ENCODE measurements at regions not wholly inside any gene's neighbourhood (a gene's known extent, or its start where the extent isn't known, plus 50 kb on each side); places are given as distances from the start of the nearest gene placed in this dataset.

GRCh38 chr9:99347568-99347967, 125.5 kb downstream of the SEC61B start:
- no peak for DNase-seq
- Histone ChIP-seq H3K27me3 (ENCODE audit: control insufficient read depth, insufficient read depth, low read length) (no peaks in the 10 kb centered on the region), H3K36me3 (replicated peaks; ENCODE audit: control insufficient read depth, insufficient read depth, low read length) (no peaks in the 10 kb centered on the region), H3K4me3 (ENCODE audit: insufficient read depth, low read depth, low read length) (no peak overlapping the region)

- DNase-seq, result no peak
- Histone ChIP-seq H3K27me3 (ENCODE audit: control insufficient read depth, insufficient read depth, low read length) (no peaks in the 10 kb centered on the region), H3K36me3 (replicated peaks; ENCODE audit: control insufficient read depth, insufficient read depth, low read length) (no peaks in the 10 kb centered on the region), H3K4me3 (ENCODE audit: insufficient read depth, low read depth, low read length) (no peak overlapping the region)
Measured at GRCh38 chr9:99348289-99348688, 126.2 kb downstream of the SEC61B start.

- H3K4me3 ChIP-seq (ENCODE audit: insufficient read depth, low read depth, low read length), result no peak overlapping the region
- H3K36me3 ChIP-seq (replicated peaks; ENCODE audit: control insufficient read depth, insufficient read depth, low read length), result no peaks in the 10 kb centered on the region
- DNase-seq, result no peak
- H3K27me3 ChIP-seq (ENCODE audit: control insufficient read depth, insufficient read depth, low read length), result no peaks in the 10 kb centered on the region
Measured at GRCh38 chr9:99349870-99350269, 127.8 kb downstream of the SEC61B start.

GRCh38 chr9:99350461-99350860, 128.4 kb downstream of the SEC61B start:
- no peak for DNase-seq
- Histone ChIP-seq H3K36me3 (replicated peaks; ENCODE audit: control insufficient read depth, insufficient read depth, low read length) (no peaks in the 10 kb centered on the region), H3K4me3 (ENCODE audit: insufficient read depth, low read depth, low read length) (no peak overlapping the region), H3K27me3 (ENCODE audit: control insufficient read depth, insufficient read depth, low read length) (no peaks in the 10 kb centered on the region)

GRCh38 chr9:99351647-99352046, 129.6 kb downstream of the SEC61B start:
- no peaks in the 10 kb centered on the region for H3K36me3 ChIP-seq (replicated peaks; ENCODE audit: control insufficient read depth, insufficient read depth, low read length)
- no peak overlapping the region for H3K4me3 ChIP-seq (ENCODE audit: insufficient read depth, low read depth, low read length)
- DNase-seq, result no peak
- no peaks in the 10 kb centered on the region for H3K27me3 ChIP-seq (ENCODE audit: control insufficient read depth, insufficient read depth, low read length)

- Histone ChIP-seq H3K4me3 (ENCODE audit: insufficient read depth, low read depth, low read length) (no peak overlapping the region), H3K27me3 (ENCODE audit: control insufficient read depth, insufficient read depth, low read length) (no peaks in the 10 kb centered on the region), H3K36me3 (replicated peaks; ENCODE audit: control insufficient read depth, insufficient read depth, low read length) (no peaks in the 10 kb centered on the region)
- no peak for DNase-seq
Measured at GRCh38 chr9:99352826-99353225, 130.7 kb downstream of the SEC61B start.

GRCh38 chr9:99353408-99353807, 131.3 kb downstream of the SEC61B start:
- no peak for DNase-seq

GRCh38 chr9:99354104-99354503, 132.0 kb downstream of the SEC61B start:
- no peaks in the 10 kb centered on the region; the same call in 1 of the 2 replicates for H3K27me3 ChIP-seq (ENCODE audit: control insufficient read depth, insufficient read depth, low read length)
- H3K36me3 ChIP-seq (replicated peaks; ENCODE audit: control insufficient read depth, insufficient read depth, low read length), result no peaks in the 10 kb centered on the region
- DNase-seq, result no peak
- no peak overlapping the region for H3K4me3 ChIP-seq (ENCODE audit: insufficient read depth, low read depth, low read length)

More at GRCh38 chr9:99353408-99353807, 131.3 kb downstream of the SEC61B start:
- no peak overlapping the region for H3K4me3 ChIP-seq (ENCODE audit: insufficient read depth, low read depth, low read length)
- no peaks in the 10 kb centered on the region for H3K27me3 ChIP-seq (ENCODE audit: control insufficient read depth, insufficient read depth, low read length)
- no peaks in the 10 kb centered on the region for H3K36me3 ChIP-seq (replicated peaks; ENCODE audit: control insufficient read depth, insufficient read depth, low read length)

- H3K27me3 ChIP-seq (ENCODE audit: control insufficient read depth, insufficient read depth, low read length), result no peaks in the 10 kb centered on the region; the same call in 1 of the 2 replicates
- DNase-seq, result no peak
- H3K4me3 ChIP-seq (ENCODE audit: insufficient read depth, low read depth, low read length), result no peak overlapping the region
- H3K36me3 ChIP-seq (replicated peaks; ENCODE audit: control insufficient read depth, insufficient read depth, low read length), result no peaks in the 10 kb centered on the region
Measured at GRCh38 chr9:99356512-99356971, 134.5 kb downstream of the SEC61B start.

- Histone ChIP-seq H3K36me3 (replicated peaks; ENCODE audit: control insufficient read depth, insufficient read depth, low read length) (no peaks in the 10 kb centered on the region), H3K27me3 (ENCODE audit: control insufficient read depth, insufficient read depth, low read length) (no peaks in the 10 kb centered on the region; the same call in 1 of the 2 replicates), H3K4me3 (ENCODE audit: insufficient read depth, low read depth, low read length) (no peak overlapping the region)
- DNase-seq, result no peak
Measured at GRCh38 chr9:99357575-99357974, 135.5 kb downstream of the SEC61B start.

- DNase-seq, result no peak
- H3K27me3 ChIP-seq (ENCODE audit: control insufficient read depth, insufficient read depth, low read length), result no peaks in the 10 kb centered on the region; the same call in 1 of the 2 replicates
- no peaks in the 10 kb centered on the region for H3K36me3 ChIP-seq (replicated peaks; ENCODE audit: control insufficient read depth, insufficient read depth, low read length)
- H3K4me3 ChIP-seq (ENCODE audit: insufficient read depth, low read depth, low read length), result no peak overlapping the region
Measured at GRCh38 chr9:99358668-99359067, 136.6 kb downstream of the SEC61B start.

- Histone ChIP-seq H3K27me3 (ENCODE audit: control insufficient read depth, insufficient read depth, low read length) (no peaks in the 10 kb centered on the region; the same call in 1 of the 2 replicates), H3K4me3 (ENCODE audit: insufficient read depth, low read depth, low read length) (no peak overlapping the region), H3K36me3 (replicated peaks; ENCODE audit: control insufficient read depth, insufficient read depth, low read length) (no peaks in the 10 kb centered on the region)
- no peak for DNase-seq
Measured at GRCh38 chr9:99359336-99359735, 137.3 kb downstream of the SEC61B start.

- Histone ChIP-seq H3K4me3 (ENCODE audit: insufficient read depth, low read depth, low read length) (no peak overlapping the region), H3K27me3 (ENCODE audit: control insufficient read depth, insufficient read depth, low read length) (no peaks in the 10 kb centered on the region; the same call in 1 of the 2 replicates), H3K36me3 (replicated peaks; ENCODE audit: control insufficient read depth, insufficient read depth, low read length) (no peaks in the 10 kb centered on the region)
- DNase-seq, result no peak
Measured at GRCh38 chr9:99360026-99360425, 137.9 kb downstream of the SEC61B start.

- Histone ChIP-seq H3K27me3 (ENCODE audit: control insufficient read depth, insufficient read depth, low read length) (no peaks in the 10 kb centered on the region; the same call in 1 of the 2 replicates), H3K4me3 (ENCODE audit: insufficient read depth, low read depth, low read length) (no peak overlapping the region), H3K36me3 (replicated peaks; ENCODE audit: control insufficient read depth, insufficient read depth, low read length) (no peaks in the 10 kb centered on the region)
- peak; percentile 76 for DNase-seq
Measured at GRCh38 chr9:99361817-99362216, 139.7 kb downstream of the SEC61B start.

- H3K4me3 ChIP-seq (ENCODE audit: insufficient read depth, low read depth, low read length), result no peak overlapping the region
Measured at GRCh38 chr9:99362321-99362720, 140.2 kb downstream of the SEC61B start.

GRCh38 chr9:99363509-99363908, 141.4 kb downstream of the SEC61B start:
- Histone ChIP-seq H3K27me3 (ENCODE audit: control insufficient read depth, insufficient read depth, low read length) (peaks cover 2% of the 10 kb centered on the region; the same call in 1 of the 2 replicates), H3K36me3 (replicated peaks; ENCODE audit: control insufficient read depth, insufficient read depth, low read length) (no peaks in the 10 kb centered on the region), H3K4me3 (ENCODE audit: insufficient read depth, low read depth, low read length) (no peak overlapping the region)
- DNase-seq, result no peak

More at GRCh38 chr9:99362321-99362720, 140.2 kb downstream of the SEC61B start:
- DNase-seq, result no peak
- Histone ChIP-seq H3K36me3 (replicated peaks; ENCODE audit: control insufficient read depth, insufficient read depth, low read length) (no peaks in the 10 kb centered on the region), H3K27me3 (ENCODE audit: control insufficient read depth, insufficient read depth, low read length) (peaks cover 2% of the 10 kb centered on the region; the same call in 1 of the 2 replicates)

All from H7 (cell line).